MM.1S (cell line): ENCODE measurements at regions not wholly inside any gene's neighbourhood (a gene's known extent, or its start where the extent isn't known, plus 50 kb on each side); places are given as distances from the start of the nearest gene placed in this dataset.

Experiments
- EZH2 ChIP-seq: fragments of 300-600 bp; sonication (generic); optimal IDR thresholded peaks from 2 replicates; pipeline ENCODE3; 2017; ENCODE audit warnings: low read depth, mild to moderate bottlenecking, antibody characterized with exemption, low read length, mixed read lengths
- EZH2phosphoT487 ChIP-seq: fragments of 300-600 bp; sonication (generic); IDR thresholded peaks from 2 replicates; pipeline ENCODE4 v1.6.1; 2018; ENCODE audit warnings: antibody characterized with exemption, low read length
- TF ChIP-seq, protein P1 (sequence below): fragments of 300-600 bp; sonication (generic); IDR thresholded peaks from 2 replicates; pipeline ENCODE4 v1.5.1; 2016; ENCODE audit warnings: antibody characterized with exemption, low read length, mixed read lengths

- TF ChIP-seq, protein P1, sequence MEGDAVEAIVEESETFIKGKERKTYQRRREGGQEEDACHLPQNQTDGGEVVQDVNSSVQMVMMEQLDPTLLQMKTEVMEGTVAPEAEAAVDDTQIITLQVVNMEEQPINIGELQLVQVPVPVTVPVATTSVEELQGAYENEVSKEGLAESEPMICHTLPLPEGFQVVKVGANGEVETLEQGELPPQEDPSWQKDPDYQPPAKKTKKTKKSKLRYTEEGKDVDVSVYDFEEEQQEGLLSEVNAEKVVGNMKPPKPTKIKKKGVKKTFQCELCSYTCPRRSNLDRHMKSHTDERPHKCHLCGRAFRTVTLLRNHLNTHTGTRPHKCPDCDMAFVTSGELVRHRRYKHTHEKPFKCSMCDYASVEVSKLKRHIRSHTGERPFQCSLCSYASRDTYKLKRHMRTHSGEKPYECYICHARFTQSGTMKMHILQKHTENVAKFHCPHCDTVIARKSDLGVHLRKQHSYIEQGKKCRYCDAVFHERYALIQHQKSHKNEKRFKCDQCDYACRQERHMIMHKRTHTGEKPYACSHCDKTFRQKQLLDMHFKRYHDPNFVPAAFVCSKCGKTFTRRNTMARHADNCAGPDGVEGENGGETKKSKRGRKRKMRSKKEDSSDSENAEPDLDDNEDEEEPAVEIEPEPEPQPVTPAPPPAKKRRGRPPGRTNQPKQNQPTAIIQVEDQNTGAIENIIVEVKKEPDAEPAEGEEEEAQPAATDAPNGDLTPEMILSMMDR, result no peak
- TF ChIP-seq EZH2phosphoT487 (no peak), EZH2 (no peak)
Measured at GRCh38 chr3:162865466-162865865, 1368.9 kb downstream of the OTOL1 start.
